Trophoblast cell (in vitro differentiated cells and primary cell): ENCODE measurements at regions not wholly inside any gene's neighbourhood (a gene's known extent, or its start where the extent isn't known, plus 50 kb on each side); places are given as distances from the start of the nearest gene placed in this dataset.
"Not testable (repeated sequence)": the region's sequence is repeated elsewhere in the genome, so short reads cannot be mapped to it uniquely, and the experiment has no call there.

Source experiments
- DNase-seq, 2 donors: peaks; one replicate each; pipeline ENCODE4 v3.0.0-alpha.2; 2016
- H2AFZ ChIP-seq: 2 replicates; pipeline ENCODE4 v1.6.1; 2013; ENCODE audit warnings: low read length, moderate library complexity, mild to moderate bottlenecking; ENCODE audit not compliant: insufficient read depth, poor library complexity
- H2AK5ac ChIP-seq: 2 replicates; pipeline ENCODE4 v1.6.1; 2013; ENCODE audit warnings: mild to moderate bottlenecking, low read length
- H2BK120ac ChIP-seq: 2 replicates; pipeline ENCODE4 v1.6.1; 2013; ENCODE audit warnings: low read length, mild to moderate bottlenecking, moderate library complexity; ENCODE audit not compliant: insufficient read depth, poor library complexity
- H2BK12ac ChIP-seq: 2 replicates; pipeline ENCODE4 v1.6.1; 2013; ENCODE audit warnings: mild to moderate bottlenecking, low read length, moderate library complexity
- H2BK5ac ChIP-seq: 2 replicates; pipeline ENCODE4 v1.6.1; 2013; ENCODE audit warnings: low read length, low read depth, moderate library complexity, mild to moderate bottlenecking; ENCODE audit not compliant: poor library complexity
- H3K14ac ChIP-seq: 2 replicates; pipeline ENCODE4 v1.6.1; 2013; ENCODE audit warnings: mild to moderate bottlenecking, low read length
- H3K18ac ChIP-seq: 2 replicates; pipeline ENCODE4 v1.6.1; 2013; ENCODE audit warnings: mild to moderate bottlenecking, low read length
- H3K23ac ChIP-seq: 2 replicates; pipeline ENCODE4 v1.6.1; 2013; ENCODE audit warnings: low read length
- H3K27ac ChIP-seq: 2 replicates; pipeline ENCODE4 v1.5.1; 2013; ENCODE audit warnings: low read depth, mild to moderate bottlenecking, inconsistent platforms, low read length, moderate library complexity
- H3K27me3 ChIP-seq: 2 replicates; pipeline ENCODE4 v1.6.1; 2013; ENCODE audit warnings: inconsistent platforms, mild to moderate bottlenecking, low read length, moderate library complexity; ENCODE audit not compliant: insufficient read depth
- H3K36me3 ChIP-seq, 2 experiments: 1 replicate in 1 of 2; 2 replicates in 1 of 2; pipeline ENCODE4 v1.6.1; 2013; ENCODE audit warnings: low read length in 2 of 2, mild to moderate bottlenecking in 2 of 2, moderate library complexity in 1 of 2; ENCODE audit not compliant: insufficient read depth in 2 of 2, control insufficient read depth in 1 of 2
- H3K4ac ChIP-seq: 2 replicates; pipeline ENCODE4 v1.6.1; 2013; ENCODE audit warnings: low read depth, mild to moderate bottlenecking, low read length, moderate library complexity
- H3K4me1 ChIP-seq, 2 experiments: 1 replicate in 1 of 2; 2 replicates in 1 of 2; pipeline ENCODE4 v1.6.1; 2013; ENCODE audit warnings: low read length in 2 of 2, mild to moderate bottlenecking in 2 of 2, moderate library complexity in 1 of 2; ENCODE audit not compliant: insufficient read depth in 2 of 2, control insufficient read depth in 1 of 2
- H3K4me2 ChIP-seq: 2 replicates; pipeline ENCODE4 v1.6.1; 2013; ENCODE audit warnings: inconsistent platforms, mild to moderate bottlenecking, low read length, moderate library complexity
- H3K4me3 ChIP-seq: 2 replicates; pipeline ENCODE4 v1.5.1; 2013; ENCODE audit warnings: mild to moderate bottlenecking, low read depth, low read length, inconsistent platforms
- H3K79me1 ChIP-seq: one replicate; pipeline ENCODE4 v1.6.1; 2013; ENCODE audit warnings: low read length
- H3K79me2 ChIP-seq: 2 replicates; pipeline ENCODE4 v1.6.1; 2013; ENCODE audit warnings: low read length, mild to moderate bottlenecking; ENCODE audit not compliant: control insufficient read depth, insufficient read depth, poor library complexity
- H3K9ac ChIP-seq: 2 replicates; pipeline ENCODE4 v1.6.1; 2013; ENCODE audit warnings: mild to moderate bottlenecking, low read length
- H3K9me3 ChIP-seq: 2 replicates; pipeline ENCODE4 v1.6.1; 2013; ENCODE audit warnings: low read depth, mild to moderate bottlenecking, control low read depth, inconsistent platforms, low read length; ENCODE audit not compliant: insufficient read depth
- H4K12ac ChIP-seq: 2 replicates; pipeline ENCODE4 v1.6.1; 2013; ENCODE audit warnings: low read depth, mild to moderate bottlenecking, low read length, moderate library complexity
- H4K8ac ChIP-seq: 2 replicates; pipeline ENCODE4 v1.6.1; 2013; ENCODE audit warnings: low read depth, mild to moderate bottlenecking, low read length, moderate library complexity
- H4K91ac ChIP-seq: one replicate; pipeline ENCODE4 v1.6.1; 2013; ENCODE audit warnings: low read depth, mild to moderate bottlenecking, low read length, moderate library complexity
- WGBS: extraction: QIAGEN DNeasy Blood & Tissue Kit; methylation state at CpG from one replicate; pipeline ENCODE4 v1.1.7; 2013; ENCODE audit warnings: missing lambda C conversion rate; ENCODE audit not compliant: insufficient read length, insufficient coverage; ENCODE audit errors: extremely low coverage; 5-methylcytosine and 5-hydroxymethylcytosine counted together

DNA sequence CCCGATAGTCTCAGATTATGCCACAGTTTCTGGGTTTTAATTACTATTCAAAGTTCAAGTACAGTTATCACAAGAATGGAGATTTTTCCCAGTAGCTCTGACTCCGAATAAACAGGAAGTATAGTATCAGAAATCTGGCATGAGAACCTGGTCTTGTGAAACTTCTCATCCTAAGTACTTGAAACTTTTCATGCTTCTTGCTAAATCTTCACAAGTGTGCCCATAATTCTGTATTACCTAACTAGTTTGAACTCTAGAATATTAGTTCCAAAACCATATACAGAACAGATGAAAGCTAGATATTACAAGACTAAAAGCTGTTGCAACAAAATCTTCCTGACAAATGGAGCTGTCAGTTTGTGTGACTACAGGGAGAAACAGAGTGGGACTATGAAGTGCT is 70.5 kb upstream of the CSNK1A1L start:
- H2BK5ac ChIP-seq: no peak overlapping the region
- no peak overlapping the region for H3K4me3 ChIP-seq
- WGBS: no CpG with 5 or more reads among the region's 2 CpGs
- no peak overlapping the region for H3K4ac ChIP-seq
- H3K36me3 ChIP-seq: no peaks in the 10 kb centered on the region
- no peaks in the 10 kb centered on the region for H3K27me3 ChIP-seq
- H2BK120ac ChIP-seq: no peak overlapping the region
- H3K27ac ChIP-seq: no peak overlapping the region
- H3K14ac ChIP-seq: no peak overlapping the region
- H3K4me2 ChIP-seq: no peak overlapping the region
- DNase-seq: no peak
- H3K23ac ChIP-seq: no peak overlapping the region
- no peak overlapping the region for H2BK12ac ChIP-seq
- no peaks in the 10 kb centered on the region for H3K4me1 ChIP-seq
- no peak overlapping the region for H4K8ac ChIP-seq
- H3K79me2 ChIP-seq: no peaks in the 10 kb centered on the region
- H2AK5ac ChIP-seq: no peak overlapping the region
- no peak overlapping the region for H2AFZ ChIP-seq
- no peak overlapping the region for H3K9ac ChIP-seq
- no peak overlapping the region for H3K18ac ChIP-seq
- H4K91ac ChIP-seq: no peak overlapping the region
- no peaks in the 10 kb centered on the region for H3K9me3 ChIP-seq
- no peaks in the 10 kb centered on the region for H3K79me1 ChIP-seq
- no peak overlapping the region for H4K12ac ChIP-seq

DNA sequence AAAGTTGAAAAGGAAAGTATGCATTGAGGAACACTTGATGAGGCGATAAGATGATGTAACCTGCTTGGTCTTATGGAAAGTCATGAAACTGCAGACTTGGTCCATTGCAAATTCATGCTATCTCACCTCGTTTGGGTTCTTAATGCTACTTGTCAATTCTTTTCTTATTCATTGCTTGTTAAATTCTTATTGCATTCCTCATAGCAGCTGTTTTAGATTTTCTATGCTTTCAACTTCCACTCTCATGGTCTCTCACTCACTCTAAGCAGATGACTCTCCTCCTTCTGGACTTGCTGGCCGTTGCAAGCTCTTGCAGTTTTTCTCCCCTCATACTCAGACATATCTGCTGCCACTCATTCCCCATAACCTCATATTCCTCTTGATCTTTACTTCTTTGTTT is 67.8 kb upstream of the CSNK1A1L start:
- H3K27ac ChIP-seq: no peak overlapping the region
- H2AK5ac ChIP-seq: no peak overlapping the region
- H3K4me3 ChIP-seq: no peak overlapping the region
- H3K79me1 ChIP-seq: no peaks in the 10 kb centered on the region
- no peak overlapping the region for H4K12ac ChIP-seq
- H4K91ac ChIP-seq: no peak overlapping the region
- H3K79me2 ChIP-seq: no peaks in the 10 kb centered on the region
- WGBS: no CpG with 5 or more reads among the region's 3 CpGs
- no peak overlapping the region for H3K18ac ChIP-seq
- H3K36me3 ChIP-seq: no peaks in the 10 kb centered on the region
- H3K9me3 ChIP-seq: no peaks in the 10 kb centered on the region
- no peaks in the 10 kb centered on the region for H3K27me3 ChIP-seq
- H3K14ac ChIP-seq: no peak overlapping the region
- H2BK5ac ChIP-seq: no peak overlapping the region
- H3K4me1 ChIP-seq: no peaks in the 10 kb centered on the region
- no peak overlapping the region for H3K4me2 ChIP-seq
- H3K4ac ChIP-seq: no peak overlapping the region
- DNase-seq: no peak
- H2BK12ac ChIP-seq: no peak overlapping the region
- no peak overlapping the region for H3K23ac ChIP-seq
- H3K9ac ChIP-seq: no peak overlapping the region
- H2BK120ac ChIP-seq: no peak overlapping the region
- no peak overlapping the region for H4K8ac ChIP-seq
- H2AFZ ChIP-seq: no peak overlapping the region

DNA sequence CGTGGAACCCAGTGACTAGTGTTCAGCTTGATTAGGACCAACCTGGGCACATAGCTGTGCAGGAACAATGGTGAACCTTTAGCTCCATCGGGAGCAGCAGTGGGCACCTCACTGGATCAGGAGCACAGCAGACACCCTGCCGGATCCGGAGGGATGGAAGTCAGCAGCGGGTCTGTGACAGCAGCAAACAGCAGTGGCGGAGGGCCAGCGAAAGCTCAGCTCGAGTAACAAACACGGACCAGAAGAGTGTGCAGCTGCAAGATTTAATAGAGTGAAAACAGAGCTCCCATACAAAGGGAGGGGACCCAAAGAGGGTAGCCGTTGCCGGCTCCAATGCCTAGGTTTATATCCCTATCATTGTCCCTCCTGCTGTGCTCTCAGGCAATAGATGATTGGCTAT is 66.8 kb upstream of the CSNK1A1L start:
- H4K8ac ChIP-seq, H4K91ac ChIP-seq, H3K4me1 ChIP-seq, H3K27me3 ChIP-seq, H3K79me2 ChIP-seq, H3K79me1 ChIP-seq, DNase-seq, H2BK12ac ChIP-seq, H3K4ac ChIP-seq, H3K9ac ChIP-seq, H3K14ac ChIP-seq, H3K23ac ChIP-seq, H2BK120ac ChIP-seq, H3K4me2 ChIP-seq, H2AK5ac ChIP-seq, H3K4me3 ChIP-seq, H3K9me3 ChIP-seq, H3K27ac ChIP-seq, H3K36me3 ChIP-seq, H2BK5ac ChIP-seq, H2AFZ ChIP-seq, H4K12ac ChIP-seq, H3K18ac ChIP-seq: not testable (repeated sequence)
- no CpG with 5 or more reads among the region's 11 CpGs for WGBS

DNA sequence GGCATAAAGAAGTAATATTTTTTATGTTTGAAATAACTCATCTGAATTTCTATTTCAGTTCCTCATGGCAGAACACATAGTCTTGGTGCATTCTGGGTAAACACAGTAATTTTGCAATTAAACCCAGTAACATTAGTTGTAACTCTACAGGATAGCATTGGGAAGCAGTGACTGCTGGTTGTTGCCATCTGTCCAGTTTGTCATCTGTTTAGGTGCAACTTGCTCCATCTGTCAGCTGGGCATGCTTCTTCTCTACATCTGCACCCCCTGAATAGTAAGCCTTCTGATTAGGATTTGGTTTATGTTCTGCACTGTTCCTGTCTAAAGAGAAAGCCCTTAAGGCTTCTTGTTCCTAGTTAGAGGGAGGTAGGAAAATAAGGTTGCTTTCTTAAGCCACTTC is 63.5 kb upstream of the CSNK1A1L start:
- no peak overlapping the region for H3K23ac ChIP-seq
- H2AK5ac ChIP-seq: no peak overlapping the region
- no peak for DNase-seq
- no peak overlapping the region for H4K91ac ChIP-seq
- H3K4me1 ChIP-seq: no peaks in the 10 kb centered on the region
- H3K4me2 ChIP-seq: no peak overlapping the region
- H4K8ac ChIP-seq: no peak overlapping the region
- no peaks in the 10 kb centered on the region for H3K27me3 ChIP-seq
- H2AFZ ChIP-seq: no peak overlapping the region
- H3K79me1 ChIP-seq: no peaks in the 10 kb centered on the region
- no peaks in the 10 kb centered on the region for H3K79me2 ChIP-seq
- H2BK120ac ChIP-seq: no peak overlapping the region
- H3K4ac ChIP-seq: no peak overlapping the region
- H2BK12ac ChIP-seq: no peak overlapping the region
- H3K14ac ChIP-seq: no peak overlapping the region
- H3K9ac ChIP-seq: no peak overlapping the region
- no peaks in the 10 kb centered on the region for H3K9me3 ChIP-seq
- no peak overlapping the region for H2BK5ac ChIP-seq
- no peak overlapping the region for H4K12ac ChIP-seq
- no peak overlapping the region for H3K4me3 ChIP-seq
- no peak overlapping the region for H3K27ac ChIP-seq
- H3K18ac ChIP-seq: no peak overlapping the region
- no peaks in the 10 kb centered on the region for H3K36me3 ChIP-seq

DNA sequence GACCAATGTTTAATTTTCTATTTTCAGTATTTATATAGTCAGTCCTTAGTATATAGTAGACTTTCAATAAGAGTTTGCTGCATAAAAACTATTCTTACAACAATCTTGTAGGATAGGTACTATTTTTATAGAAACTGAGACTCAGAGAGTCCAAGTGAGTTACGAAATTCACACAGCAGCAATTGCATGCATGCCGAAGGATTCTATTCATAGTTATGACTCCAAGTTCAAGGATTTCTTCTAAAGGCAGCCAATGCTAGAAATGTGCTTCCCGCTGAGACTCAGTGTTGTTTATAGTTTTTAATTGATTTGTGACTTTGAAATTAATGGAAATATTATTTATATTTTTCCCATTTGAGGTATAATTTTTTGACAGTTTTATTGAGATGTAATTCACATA is 62.7 kb upstream of the CSNK1A1L start:
- Histone ChIP-seq H3K79me2 (no peaks in the 10 kb centered on the region), H3K9ac (no peak overlapping the region), H3K79me1 (no peaks in the 10 kb centered on the region), H3K18ac (no peak overlapping the region), H3K4me2 (no peak overlapping the region), H2BK12ac (no peak overlapping the region), H4K8ac (no peak overlapping the region), H2BK120ac (no peak overlapping the region), H3K4me3 (no peak overlapping the region), H3K23ac (no peak overlapping the region), H2AK5ac (no peak overlapping the region), H4K12ac (no peak overlapping the region), H3K14ac (no peak overlapping the region), H3K9me3 (no peaks in the 10 kb centered on the region), H3K36me3 (no peaks in the 10 kb centered on the region), H4K91ac (no peak overlapping the region), H3K27ac (no peak overlapping the region), H2BK5ac (no peak overlapping the region), H3K4me1 (no peaks in the 10 kb centered on the region), H2AFZ (no peak overlapping the region), H3K27me3 (no peaks in the 10 kb centered on the region), H3K4ac (no peak overlapping the region)
- DNase-seq: peak in 1 of 2 donors; percentile 42
- no CpG with 5 or more reads among the region's 3 CpGs for WGBS
